NT2/D1 (cell line): ENCODE measurements at regions not wholly inside any gene's neighbourhood (a gene's known extent, or its start where the extent isn't known, plus 50 kb on each side); places are given as distances from the start of the nearest gene placed in this dataset.

Experiments
- DNase-seq: peaks from one replicate; pipeline ENCODE4 v3.0.0-alpha.2; 2011; ENCODE audit warnings: low read depth, low spot score
- H3K27me3 ChIP-seq: 2 replicates; pipeline ENCODE4 v1.6.0; 2011; ENCODE audit warnings: mild to moderate bottlenecking; ENCODE audit not compliant: insufficient read length, insufficient read depth
- H3K36me3 ChIP-seq: 2 replicates; pipeline ENCODE4 v1.6.1; 2011; ENCODE audit warnings: mild to moderate bottlenecking, low read length, mixed read lengths; ENCODE audit not compliant: insufficient read depth, insufficient read length
- H3K4me1 ChIP-seq: 2 replicates; pipeline ENCODE4 v1.5.1; 2011; ENCODE audit not compliant: insufficient read depth, insufficient read length
- H3K4me3 ChIP-seq: 2 replicates; pipeline ENCODE4 v1.5.1; 2011; ENCODE audit warnings: low read depth; ENCODE audit not compliant: insufficient read length
- H3K9ac ChIP-seq: 2 replicates; pipeline ENCODE4 v1.6.0; 2011; ENCODE audit warnings: low read depth; ENCODE audit not compliant: insufficient read length
- H3K9me3 ChIP-seq: 2 replicates; pipeline ENCODE4 v1.5.1; 2011; ENCODE audit warnings: mild to moderate bottlenecking, low read length; ENCODE audit not compliant: insufficient read depth
- SUZ12 ChIP-seq: IDR thresholded peaks from 2 replicates; pipeline ENCODE4 v1.6.1; 2011; ENCODE audit not compliant: insufficient read length, insufficient read depth; ENCODE audit errors: extremely low read depth
- YY1 ChIP-seq: IDR thresholded peaks from 2 replicates; pipeline ENCODE4 v1.6.1; 2011; ENCODE audit not compliant: insufficient read length, insufficient read depth
- ZNF274 ChIP-seq: IDR thresholded peaks from 2 replicates; pipeline ENCODE4 v1.6.1; 2011; ENCODE audit warnings: mild to moderate bottlenecking, low read depth, low read length

GRCh38 chr12:41920355-41920754 is 224.3 kb downstream of the GXYLT1 start:
- Histone ChIP-seq H3K4me1 (no peaks in the 10 kb centered on the region), H3K9ac (no peak overlapping the region)

DNA sequence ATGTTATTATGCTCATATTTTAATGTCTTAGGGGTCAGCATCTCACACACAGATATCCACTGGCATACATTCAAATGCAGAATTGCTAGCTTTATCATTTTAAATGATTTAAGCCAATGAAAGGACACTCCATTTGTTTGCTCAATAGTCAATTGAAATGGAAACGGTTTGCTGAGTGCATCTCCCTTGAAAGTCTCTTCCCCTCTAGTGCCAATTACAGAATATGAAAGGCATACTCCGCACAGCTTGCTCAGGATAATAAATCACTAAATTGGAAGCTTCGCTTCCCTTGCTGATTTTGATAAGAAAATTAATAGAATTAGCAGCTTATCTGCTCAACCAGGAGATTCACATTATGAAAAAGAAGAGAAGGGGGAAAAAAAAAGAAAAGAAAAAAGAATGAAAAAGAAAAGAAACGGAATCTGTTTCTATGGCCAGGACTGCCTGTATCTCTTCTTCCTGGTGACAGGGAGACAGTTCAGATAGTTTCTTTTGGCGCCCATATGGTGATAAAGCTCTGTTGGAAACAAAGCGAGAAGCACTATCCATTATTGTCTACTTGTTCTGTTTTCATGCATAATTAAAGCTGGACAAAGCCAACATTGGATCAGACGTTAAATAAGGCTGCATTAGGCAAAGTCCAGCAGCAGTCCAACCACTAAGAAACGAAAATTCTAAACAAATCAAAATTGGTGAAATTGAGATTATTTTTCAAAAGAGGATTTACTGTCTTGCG is 225.0 kb downstream of the GXYLT1 start:
- no peaks in the 10 kb centered on the region for H3K27me3 ChIP-seq
- no peaks in the 10 kb centered on the region for H3K4me1 ChIP-seq
- DNase-seq, result no peak
- H3K9ac ChIP-seq, result no peak overlapping the region
- peaks cover 7% of the 10 kb centered on the region for H3K9me3 ChIP-seq
- no peaks in the 10 kb centered on the region for H3K36me3 ChIP-seq
- no peak overlapping the region for H3K4me3 ChIP-seq
- no peak for TF ChIP-seq ZNF274
- TF ChIP-seq YY1, result no peak
- TF ChIP-seq SUZ12, result no peak

More at GRCh38 chr12:41920355-41920754, 224.3 kb downstream of the GXYLT1 start:
- TF ChIP-seq SUZ12, result no peak
- no peak for TF ChIP-seq YY1
- no peak for TF ChIP-seq ZNF274
- Histone ChIP-seq H3K4me3 (no peak overlapping the region), H3K9me3 (peaks cover 11% of the 10 kb centered on the region), H3K27me3 (no peaks in the 10 kb centered on the region), H3K36me3 (no peaks in the 10 kb centered on the region)
- DNase-seq, result no peak

- no peak for DNase-seq
- peaks cover 9% of the 10 kb centered on the region; the same call in 1 of the 2 replicates for H3K9me3 ChIP-seq
- H3K9ac ChIP-seq, result no peak overlapping the region
- TF ChIP-seq ZNF274 (no peak), YY1 (no peak), SUZ12 (no peak)
- no peaks in the 10 kb centered on the region for H3K27me3 ChIP-seq
- H3K4me3 ChIP-seq, result no peak overlapping the region
- H3K4me1 ChIP-seq, result no peaks in the 10 kb centered on the region
- H3K36me3 ChIP-seq, result no peaks in the 10 kb centered on the region
These were observed 225.6 kb downstream of the GXYLT1 start for GRCh38 chr12:41919048-41919447.

- TF ChIP-seq YY1 (no peak), ZNF274 (no peak), SUZ12 (no peak)
- H3K27me3 ChIP-seq, result no peaks in the 10 kb centered on the region
- no peak for DNase-seq
- H3K9ac ChIP-seq, result no peak overlapping the region
- peaks cover 10% of the 10 kb centered on the region; the same call in 1 of the 2 replicates for H3K9me3 ChIP-seq
- no peaks in the 10 kb centered on the region for H3K4me1 ChIP-seq
- no peaks in the 10 kb centered on the region for H3K36me3 ChIP-seq
- no peak overlapping the region for H3K4me3 ChIP-seq
These were observed 226.7 kb downstream of the GXYLT1 start for GRCh38 chr12:41917938-41918341.

DNA sequence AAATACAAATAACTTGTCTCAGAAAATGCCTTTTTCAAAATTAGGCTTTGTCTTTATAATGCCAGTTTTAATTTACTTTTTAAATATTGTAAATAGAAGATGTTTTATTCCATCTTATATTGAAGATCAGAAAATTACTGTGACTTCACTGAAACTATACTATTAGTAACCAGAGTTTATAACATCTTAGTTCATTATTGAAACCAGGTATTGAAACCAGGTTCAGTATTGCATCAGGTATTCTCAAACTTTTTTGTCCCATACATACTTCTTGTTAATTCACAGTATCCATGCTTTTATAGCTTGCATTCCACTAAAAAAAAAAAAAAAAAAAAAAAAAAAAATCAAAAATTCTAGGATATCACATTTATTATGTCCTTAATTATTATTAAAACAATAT is 227.5 kb downstream of the GXYLT1 start:
- Histone ChIP-seq H3K9me3 (peaks cover 10% of the 10 kb centered on the region; the same call in 1 of the 2 replicates), H3K36me3 (no peaks in the 10 kb centered on the region), H3K4me3 (no peak overlapping the region), H3K9ac (no peak overlapping the region), H3K4me1 (no peaks in the 10 kb centered on the region), H3K27me3 (no peaks in the 10 kb centered on the region)
- no peak for DNase-seq
- no peak for TF ChIP-seq YY1

DNA sequence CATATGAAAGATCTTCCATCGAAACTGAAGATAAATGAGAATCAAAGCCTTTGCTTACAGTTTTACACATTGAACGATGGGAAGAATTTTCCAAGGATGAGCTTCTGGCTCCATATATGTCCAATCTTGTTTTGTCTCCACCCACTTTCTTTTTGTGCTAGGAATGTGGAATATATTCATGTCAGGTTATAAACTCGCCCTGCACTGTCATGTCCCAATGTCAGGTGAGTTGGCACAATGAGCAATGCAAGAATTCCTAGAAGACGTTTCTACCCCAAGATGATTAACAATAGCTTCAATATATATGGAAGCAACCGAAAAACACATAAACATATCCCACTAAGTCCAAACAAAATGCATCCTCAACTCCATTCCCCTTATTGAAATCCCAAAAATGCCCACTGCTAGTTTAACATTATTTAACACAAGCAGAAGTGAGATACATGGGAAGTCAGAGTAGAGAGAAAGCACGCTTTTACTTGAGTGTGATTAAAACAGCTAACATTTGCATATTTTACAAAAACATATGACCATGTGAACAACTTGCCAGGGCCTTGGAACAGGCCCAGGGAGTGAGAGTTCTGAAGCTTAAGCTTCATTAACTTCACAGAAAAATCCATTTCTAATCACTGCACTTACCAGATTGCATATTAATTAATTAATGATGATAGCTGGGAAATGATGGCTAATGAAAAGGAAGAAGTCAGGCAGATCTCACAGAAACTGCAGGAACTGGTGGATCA is 233.9 kb downstream of the GXYLT1 start:
- no peaks in the 10 kb centered on the region for H3K27me3 ChIP-seq
- no peaks in the 10 kb centered on the region for H3K36me3 ChIP-seq
- TF ChIP-seq YY1 (no peak), SUZ12 (no peak), ZNF274 (no peak)
- H3K4me3 ChIP-seq, result no peak overlapping the region
- no peak for DNase-seq
- no peaks in the 10 kb centered on the region for H3K4me1 ChIP-seq
- peaks cover 10% of the 10 kb centered on the region; the same call in 1 of the 2 replicates for H3K9me3 ChIP-seq
- no peak overlapping the region for H3K9ac ChIP-seq

DNA sequence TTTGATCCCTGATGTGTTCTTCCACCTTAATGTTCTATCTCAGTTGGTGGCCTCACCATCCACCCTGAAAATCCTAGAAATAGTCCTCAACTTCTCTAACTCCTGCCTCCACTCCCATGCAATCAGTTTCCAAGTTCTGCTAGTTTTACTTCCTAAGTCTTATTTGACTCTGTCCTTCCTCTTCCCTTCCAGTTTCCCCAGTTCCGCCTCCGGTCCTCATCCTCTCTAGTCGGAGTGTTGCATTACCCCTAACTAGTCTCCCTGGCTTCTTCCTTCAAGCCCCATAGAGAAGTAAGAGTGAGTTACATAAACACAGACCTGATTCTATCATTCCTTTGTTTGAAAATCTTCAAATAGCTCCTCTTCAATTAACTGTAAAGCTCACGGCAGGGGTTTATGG is 236.5 kb downstream of the GXYLT1 start:
- no peak for DNase-seq
- H3K36me3 ChIP-seq, result no peaks in the 10 kb centered on the region
- no peak overlapping the region for H3K9ac ChIP-seq
- no peak overlapping the region for H3K4me3 ChIP-seq
- H3K9me3 ChIP-seq, result no peaks in the 10 kb centered on the region
- H3K4me1 ChIP-seq, result no peaks in the 10 kb centered on the region
- no peaks in the 10 kb centered on the region for H3K27me3 ChIP-seq
- no peak for TF ChIP-seq SUZ12
- no peak for TF ChIP-seq YY1
- TF ChIP-seq ZNF274, result no peak

GRCh38 chr12:41907550-41907949 is 237.1 kb downstream of the GXYLT1 start:
- Histone ChIP-seq H3K36me3 (no peaks in the 10 kb centered on the region), H3K4me3 (no peak overlapping the region), H3K9ac (no peak overlapping the region), H3K27me3 (no peaks in the 10 kb centered on the region), H3K4me1 (no peaks in the 10 kb centered on the region), H3K9me3 (no peaks in the 10 kb centered on the region)
- no peak for DNase-seq
- TF ChIP-seq YY1 (no peak), ZNF274 (no peak), SUZ12 (no peak)
